Uterus (tissue), 2 donors: ENCODE measurements at regions not wholly inside any gene's neighbourhood (a gene's known extent, or its start where the extent isn't known, plus 50 kb on each side); places are given as distances from the start of the nearest gene placed in this dataset.

Experiments
- CTCF ChIP-seq, 4 experiments: fragments of 200-600 bp in 2 of 4; fragments of 450-650 bp in 2 of 4; sonication (generic) in 2 of 4; IDR thresholded peaks; one replicate each; pipeline ENCODE4 v1.5.1; 2016 to 2019; ENCODE audit warnings: antibody characterized with exemption in 4 of 4, mild to moderate bottlenecking in 2 of 4, moderate library complexity in 1 of 4
- POLR2A ChIP-seq, 2 donors: fragments of 450-650 bp; IDR thresholded peaks; one replicate each; pipeline ENCODE4 v1.6.1; 2016; ENCODE audit warnings: antibody characterized with exemption in 2 of 2, mild to moderate bottlenecking in 1 of 2, moderate library complexity in 1 of 2

DNA sequence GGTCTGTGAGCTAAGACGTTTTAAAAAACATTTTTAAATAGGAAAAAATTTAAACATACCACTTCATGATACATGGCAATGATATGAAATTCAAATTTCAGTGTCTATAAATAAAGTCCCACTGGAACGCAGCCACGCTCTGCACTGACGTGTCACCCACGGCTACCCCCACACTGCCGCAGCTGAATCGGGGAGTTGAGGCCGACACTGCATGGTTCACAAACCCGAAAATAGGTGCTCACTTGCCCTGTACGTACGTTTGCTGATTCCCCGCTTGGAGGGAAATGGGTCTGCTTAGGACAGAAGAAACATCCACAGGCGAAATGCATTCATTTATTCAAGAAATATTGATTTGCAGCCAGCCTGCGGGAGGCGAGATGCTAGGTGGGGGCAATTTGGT lies 1342.3 kb downstream of the TBC1D22A start:
- TF ChIP-seq CTCF (IDR thresholded peaks at IDR 0.05): no peak
- TF ChIP-seq POLR2A (IDR thresholded peaks at IDR 0.05): no peak
